ENCODE measurements at regions not wholly inside any gene's neighbourhood (a gene's known extent, or its start where the extent isn't known, plus 50 kb on each side); places are given as distances from the start of the nearest gene placed in this dataset.

DNA sequence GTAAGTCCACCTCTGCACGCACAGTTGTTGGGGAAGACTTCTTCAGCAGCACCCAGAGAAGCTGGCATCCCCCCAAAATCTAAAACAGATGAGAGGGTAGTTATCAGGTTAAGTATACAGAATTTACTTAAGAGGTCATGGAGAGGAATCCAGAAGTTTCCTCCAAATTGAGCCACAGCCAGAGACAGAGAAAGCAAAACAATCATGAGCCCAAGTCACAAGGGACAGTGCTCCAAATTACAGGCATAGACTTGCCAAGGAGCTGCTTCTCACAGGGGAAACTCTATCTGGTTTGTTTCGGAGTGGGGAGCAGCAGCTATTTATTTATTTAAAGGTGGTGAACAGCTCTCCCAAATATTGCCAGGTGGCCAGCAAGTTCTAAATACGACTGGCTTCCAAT lies 308.4 kb downstream of the SKIDA1 start:
- TF ChIP-seq, protein P1, sequence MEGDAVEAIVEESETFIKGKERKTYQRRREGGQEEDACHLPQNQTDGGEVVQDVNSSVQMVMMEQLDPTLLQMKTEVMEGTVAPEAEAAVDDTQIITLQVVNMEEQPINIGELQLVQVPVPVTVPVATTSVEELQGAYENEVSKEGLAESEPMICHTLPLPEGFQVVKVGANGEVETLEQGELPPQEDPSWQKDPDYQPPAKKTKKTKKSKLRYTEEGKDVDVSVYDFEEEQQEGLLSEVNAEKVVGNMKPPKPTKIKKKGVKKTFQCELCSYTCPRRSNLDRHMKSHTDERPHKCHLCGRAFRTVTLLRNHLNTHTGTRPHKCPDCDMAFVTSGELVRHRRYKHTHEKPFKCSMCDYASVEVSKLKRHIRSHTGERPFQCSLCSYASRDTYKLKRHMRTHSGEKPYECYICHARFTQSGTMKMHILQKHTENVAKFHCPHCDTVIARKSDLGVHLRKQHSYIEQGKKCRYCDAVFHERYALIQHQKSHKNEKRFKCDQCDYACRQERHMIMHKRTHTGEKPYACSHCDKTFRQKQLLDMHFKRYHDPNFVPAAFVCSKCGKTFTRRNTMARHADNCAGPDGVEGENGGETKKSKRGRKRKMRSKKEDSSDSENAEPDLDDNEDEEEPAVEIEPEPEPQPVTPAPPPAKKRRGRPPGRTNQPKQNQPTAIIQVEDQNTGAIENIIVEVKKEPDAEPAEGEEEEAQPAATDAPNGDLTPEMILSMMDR (IDR thresholded peaks at IDR 0.05), result no peak
- TF ChIP-seq TCF7L2 (IDR thresholded peaks at IDR 0.05; ENCODE audit: low read depth, low read length), result no peak
- TF ChIP-seq SIN3A (IDR thresholded peaks at IDR 0.05; ENCODE audit: borderline replicate concordance, insufficient read depth, low read depth, low read length), result no peak
